Upper lobe of right lung (tissue), 1 donor: ENCODE measurements at regions not wholly inside any gene's neighbourhood (a gene's known extent, or its start where the extent isn't known, plus 50 kb on each side); places are given as distances from the start of the nearest gene placed in this dataset.

Experiments used
- ATAC-seq: fragments of 200-7000 bp; cut with Tn5 transposase; one replicate; pipeline ENCODE4 v1.9.1; 2020; ENCODE audit warnings: mild to moderate bottlenecking, moderate library complexity
- DNase-seq: peaks from one replicate; pipeline ENCODE4 v3.0.0-alpha.2; 2020
- H3K27ac ChIP-seq: fragments of 200-600 bp; one replicate; pipeline ENCODE4 v1.8.0; 2022
- H3K27me3 ChIP-seq: fragments of 200-600 bp; one replicate; pipeline ENCODE4 v1.8.0; 2022; ENCODE audit warnings: mild to moderate bottlenecking
- H3K36me3 ChIP-seq: fragments of 200-600 bp; one replicate; pipeline ENCODE4 v1.8.0; 2022
- H3K4me1 ChIP-seq: fragments of 200-600 bp; one replicate; pipeline ENCODE4 v1.8.0; 2022
- H3K4me3 ChIP-seq: fragments of 200-600 bp; one replicate; pipeline ENCODE4 v1.8.0; 2022; ENCODE audit warnings: mild to moderate bottlenecking
- H3K9me3 ChIP-seq: fragments of 200-600 bp; one replicate; pipeline ENCODE4 v1.8.0; 2022
- CTCF ChIP-seq: fragments of 200-600 bp; IDR thresholded peaks from one replicate; pipeline ENCODE4 v1.8.0; 2022; ENCODE audit warnings: antibody characterized with exemption
- intact Hi-C: fragments of 100-400 bp; cut with DNase I; formaldehyde crosslinking; loops from one replicate; pipeline ENCODE4 v1.11.0; 2022
- donor health status: DM: no; HTN: yes; CAD: no; lungs with severe emphysema.

- no peaks in the 10 kb centered on the region for H3K36me3 ChIP-seq
- H3K9me3 ChIP-seq, result no peaks in the 10 kb centered on the region
- ATAC-seq (no peak), DNase-seq (no peak)
- H3K27ac ChIP-seq, result no peak overlapping the region
- H3K4me3 ChIP-seq, result no peak overlapping the region
- no peaks in the 10 kb centered on the region for H3K27me3 ChIP-seq
- no peak for TF ChIP-seq CTCF
- intact Hi-C loops, result no loop called here
- no peaks in the 10 kb centered on the region for H3K4me1 ChIP-seq
Observed at GRCh38 chr4:23730998-23731397, 158.8 kb downstream of the PPARGC1A start.

- no peak overlapping the region for H3K27ac ChIP-seq
- H3K4me3 ChIP-seq, result no peak overlapping the region
- H3K9me3 ChIP-seq, result no peaks in the 10 kb centered on the region
- no peak for ATAC-seq
- H3K4me1 ChIP-seq, result no peaks in the 10 kb centered on the region
- H3K36me3 ChIP-seq, result no peaks in the 10 kb centered on the region
- TF ChIP-seq CTCF, result no peak
- no peaks in the 10 kb centered on the region for H3K27me3 ChIP-seq
- DNase-seq, result no peak
- intact Hi-C loops, result no loop called here
Observed at GRCh38 chr4:23728971-23729370, 160.9 kb downstream of the PPARGC1A start.

GRCh38 chr4:23728393-23728792 lies 161.5 kb downstream of the PPARGC1A start:
- no peak for ATAC-seq
- TF ChIP-seq CTCF, result no peak
- Histone ChIP-seq H3K27ac (no peak overlapping the region), H3K4me1 (no peaks in the 10 kb centered on the region), H3K4me3 (no peak overlapping the region), H3K27me3 (no peaks in the 10 kb centered on the region), H3K36me3 (no peaks in the 10 kb centered on the region), H3K9me3 (no peaks in the 10 kb centered on the region)
- no peak for DNase-seq
- intact Hi-C loops, result no loop called here

DNA sequence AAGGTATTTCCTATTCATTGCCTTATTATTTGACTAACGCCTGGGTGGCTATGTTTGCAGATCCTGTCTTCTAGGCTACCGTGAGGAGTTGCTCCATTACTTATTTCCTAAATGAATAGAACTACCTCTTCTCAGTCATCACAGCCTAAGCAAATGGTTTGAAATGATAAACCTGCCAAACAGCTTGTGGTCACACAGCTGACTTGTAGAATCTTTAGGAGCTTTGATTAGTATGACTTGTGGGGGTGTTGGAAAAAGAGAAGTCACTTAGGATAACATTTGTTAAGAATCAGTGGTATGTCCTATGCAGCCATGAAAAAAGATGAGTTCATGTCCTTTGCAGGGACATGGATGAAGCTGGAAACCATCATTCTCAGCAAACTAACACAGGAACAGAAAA lies 169.3 kb downstream of the PPARGC1A start:
- no peak overlapping the region for H3K27ac ChIP-seq
- intact Hi-C loops, result no loop called here

DNA sequence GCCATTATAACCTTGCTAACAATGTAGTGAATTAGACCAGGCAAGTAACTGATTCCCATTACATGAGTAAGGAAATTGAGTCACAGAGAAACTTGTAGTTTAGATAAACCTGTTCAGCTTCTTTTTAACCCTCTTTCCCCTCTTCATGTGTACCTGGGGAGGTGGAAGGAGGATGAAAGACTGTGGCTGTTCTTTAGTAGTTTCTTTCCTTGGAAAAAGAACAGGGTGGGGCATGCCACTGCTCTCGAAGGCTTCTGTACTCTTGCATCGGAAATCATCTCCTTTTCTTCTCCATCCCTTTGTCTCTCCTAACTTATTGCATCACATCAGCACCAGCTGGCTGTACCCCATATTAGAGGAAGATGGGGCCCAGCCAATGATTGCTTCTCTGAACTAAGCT lies 171.4 kb downstream of the PPARGC1A start:
- Histone ChIP-seq H3K4me3 (no peak overlapping the region), H3K9me3 (no peaks in the 10 kb centered on the region), H3K36me3 (no peaks in the 10 kb centered on the region), H3K27ac (no peak overlapping the region), H3K27me3 (no peaks in the 10 kb centered on the region), H3K4me1 (no peaks in the 10 kb centered on the region)
- intact Hi-C loops, result no loop called here
- DNase-seq, result no peak
- ATAC-seq, result no peak
- no peak for TF ChIP-seq CTCF

More for the DNA sequence above, 169.3 kb downstream of the PPARGC1A start:
- Histone ChIP-seq H3K27me3 (no peaks in the 10 kb centered on the region), H3K36me3 (no peaks in the 10 kb centered on the region), H3K4me3 (no peak overlapping the region), H3K9me3 (no peaks in the 10 kb centered on the region), H3K4me1 (no peaks in the 10 kb centered on the region)
- no peak for DNase-seq
- TF ChIP-seq CTCF, result no peak
- ATAC-seq, result no peak

- Histone ChIP-seq H3K4me1 (no peaks in the 10 kb centered on the region), H3K27me3 (no peaks in the 10 kb centered on the region), H3K9me3 (no peaks in the 10 kb centered on the region), H3K27ac (no peak overlapping the region), H3K36me3 (no peaks in the 10 kb centered on the region), H3K4me3 (no peak overlapping the region)
- ATAC-seq, result peak; percentile 64
- DNase-seq, result no peak
- TF ChIP-seq CTCF, result peak; percentile 29
- intact Hi-C loops, result no loop called here
Observed at GRCh38 chr4:23717528-23718248, 172.2 kb downstream of the PPARGC1A start.
